Liver (tissue), 8 donors: ENCODE measurements at regions not wholly inside any gene's neighbourhood (a gene's known extent, or its start where the extent isn't known, plus 50 kb on each side); places are given as distances from the start of the nearest gene placed in this dataset.

Experiments
- DNase-seq: peaks from one replicate; pipeline ENCODE4 v3.0.0-alpha.2; 2017; ENCODE audit warnings: low spot score
- H3K27ac ChIP-seq, 2 donors: one replicate each; pipeline ENCODE4 v1.7.0; 2013; ENCODE audit warnings: inconsistent platforms in 2 of 2, low read length in 2 of 2, control low read depth in 1 of 2, low read depth in 1 of 2, mild to moderate bottlenecking in 1 of 2
- H3K27me3 ChIP-seq, 4 donors: one replicate each; pipeline versions ENCODE4 v1.6.1 to v1.7.0; 2013; ENCODE audit warnings: low read length in 3 of 4, inconsistent platforms in 1 of 4, mild to moderate bottlenecking in 1 of 4, moderate library complexity in 1 of 4; ENCODE audit not compliant: control insufficient read depth in 4 of 4, insufficient read depth in 4 of 4
- H3K36me3 ChIP-seq, 4 donors: one replicate each; pipeline versions ENCODE4 v1.6.1 to v1.7.0; 2013; ENCODE audit warnings: low read length in 3 of 4, mild to moderate bottlenecking in 3 of 4, low read depth in 1 of 4, moderate library complexity in 1 of 4; ENCODE audit not compliant: control insufficient read depth in 4 of 4, insufficient read depth in 3 of 4
- H3K4me1 ChIP-seq, 4 donors: one replicate each; pipeline versions ENCODE4 v1.6.1 to v1.7.0; 2013; ENCODE audit warnings: low read length in 3 of 4, mild to moderate bottlenecking in 3 of 4, moderate library complexity in 1 of 4; ENCODE audit not compliant: control insufficient read depth in 4 of 4, insufficient read depth in 4 of 4
- H3K4me3 ChIP-seq, 3 donors: one replicate each; pipeline versions ENCODE4 v1.6.1 to v1.7.0; 2013; ENCODE audit warnings: low read length in 3 of 3, control low read depth in 1 of 3, low read depth in 1 of 3, mild to moderate bottlenecking in 1 of 3
- H3K9ac ChIP-seq, 2 donors: one replicate each; pipeline ENCODE4 v1.7.0; 2013; ENCODE audit warnings: low read length in 2 of 2, mild to moderate bottlenecking in 2 of 2, moderate library complexity in 2 of 2, control low read depth in 1 of 2, low read depth in 1 of 2
- H3K9me3 ChIP-seq, 4 donors: one replicate each; pipeline versions ENCODE4 v1.6.1 to v1.7.0; 2013; ENCODE audit warnings: low read length in 3 of 4; ENCODE audit not compliant: control insufficient read depth in 4 of 4
- ATF3 ChIP-seq: IDR thresholded peaks from 2 replicates; pipeline ENCODE4 v1.6.1; 2016; ENCODE audit warnings: antibody characterized with exemption
- EGR1 ChIP-seq, 2 donors: IDR thresholded peaks; 2 replicates each; pipeline ENCODE4 v1.6.1; 2016 to 2018; ENCODE audit warnings: antibody characterized with exemption in 2 of 2, low read depth in 2 of 2
- FOXA1 ChIP-seq: IDR thresholded peaks from 2 replicates; pipeline ENCODE4 v1.6.1; 2016; ENCODE audit warnings: antibody characterized with exemption
- FOXA2 ChIP-seq: IDR thresholded peaks from 2 replicates; pipeline ENCODE4 v1.6.1; 2016; ENCODE audit warnings: antibody characterized with exemption
- GABPA ChIP-seq, 2 donors: IDR thresholded peaks in 1 of 2; conservative IDR thresholded peaks in 1 of 2; 2 replicates each; pipeline ENCODE4 v1.6.1; 2016; ENCODE audit warnings: antibody characterized with exemption in 2 of 2, mild to moderate bottlenecking in 1 of 2, moderate library complexity in 1 of 2
- HNF4A ChIP-seq, 2 donors: conservative IDR thresholded peaks; 2 replicates each; pipeline ENCODE4 v1.6.1; 2016; ENCODE audit warnings: antibody characterized with exemption in 2 of 2, mild to moderate bottlenecking in 2 of 2
- JUND ChIP-seq, 2 donors: IDR thresholded peaks; 2 replicates each; pipeline ENCODE4 v1.6.1; 2016; ENCODE audit warnings: antibody characterized with exemption in 2 of 2
- NR2F2 ChIP-seq: IDR thresholded peaks from 2 replicates; pipeline ENCODE4 v1.6.1; 2016; ENCODE audit warnings: antibody characterized with exemption
- RAD21 ChIP-seq, 2 donors: IDR thresholded peaks; 2 replicates each; pipeline ENCODE4 v1.6.1; 2016; ENCODE audit warnings: antibody characterized with exemption in 2 of 2, mild to moderate bottlenecking in 2 of 2
- RXRA ChIP-seq, 2 donors: IDR thresholded peaks; 2 replicates each; pipeline ENCODE4 v1.6.1; 2017 to 2018; ENCODE audit warnings: antibody characterized with exemption in 2 of 2, mild to moderate bottlenecking in 1 of 2
- SP1 ChIP-seq: IDR thresholded peaks from 2 replicates; pipeline ENCODE4 v1.6.1; 2018; ENCODE audit warnings: antibody characterized with exemption, mild to moderate bottlenecking
- TAF1 ChIP-seq: conservative IDR thresholded peaks from 2 replicates; pipeline ENCODE4 v1.6.1; 2016; ENCODE audit warnings: antibody characterized with exemption, mild to moderate bottlenecking
- YY1 ChIP-seq: IDR thresholded peaks from 2 replicates; pipeline ENCODE4 v1.6.1; 2016; ENCODE audit warnings: antibody characterized with exemption, mild to moderate bottlenecking
- ZBTB33 ChIP-seq: IDR thresholded peaks from 2 replicates; pipeline ENCODE4 v1.6.1; 2016; ENCODE audit warnings: antibody characterized with exemption
- WGBS: extraction: QIAGEN DNeasy Blood & Tissue Kit; methylation state at CpG from one replicate; pipeline ENCODE4 v1.1.7; 2013; 5-methylcytosine and 5-hydroxymethylcytosine counted together
- TF ChIP-seq, protein P1 (sequence below): fragments of 150-350 bp; IDR thresholded peaks from 2 replicates; pipeline ENCODE4 v1.5.1; 2017; ENCODE audit warnings: improper control_type of control experiment, low read depth, low read length; ENCODE audit not compliant: missing input control
- TF ChIP-seq, protein P2 (sequence below): IDR thresholded peaks from 2 replicates; pipeline ENCODE4 v1.6.1; 2016; ENCODE audit warnings: antibody characterized with exemption
- donor health status: healthy.
- donor health status: healthy.
- donor health status: healthy.
- donor health status: healthy.
- donor health status: healthy.

GRCh38 chr5:143695244-143695864 lies 116.6 kb upstream of the HMHB1 start:
- 83% methylated on average over 7 of the region's 7 CpGs for WGBS
- no peak overlapping the region for H3K4me3 ChIP-seq

DNA sequence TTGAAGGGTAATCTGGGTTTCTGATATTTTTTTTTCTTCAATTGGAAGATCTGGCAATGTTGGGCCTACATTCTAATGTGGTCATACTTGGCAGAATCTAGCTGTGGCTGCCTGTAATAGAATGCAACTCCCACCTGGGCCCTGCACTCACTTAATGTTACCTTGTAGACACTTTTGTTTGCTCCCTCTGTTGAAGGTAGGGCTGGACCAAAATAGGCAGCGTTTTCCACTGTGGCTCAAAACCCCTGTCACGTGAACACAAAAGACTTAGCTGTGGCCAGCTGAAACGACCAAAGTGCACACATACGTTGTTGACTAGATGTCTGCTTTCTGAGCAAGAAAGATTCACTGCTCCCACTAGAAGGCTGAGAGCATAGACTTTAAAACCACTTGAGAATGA lies 117.6 kb upstream of the HMHB1 start:
- H3K4me1 ChIP-seq, result peaks cover 2 to 13% (median 10%) of the 10 kb centered on the region in 4 donors
- H3K36me3 ChIP-seq, result no peaks in the 10 kb centered on the region
- no peak overlapping the region for H3K4me3 ChIP-seq
- TF ChIP-seq ZBTB33 (no peak), RAD21 (IDR thresholded peaks at IDR 0.05) (peak in 1 of 2 donors; percentile 8)
- H3K9ac ChIP-seq, result no peak overlapping the region
- DNase-seq, result no peak
- H3K9me3 ChIP-seq, result no peaks in the 10 kb centered on the region
- no peaks in the 10 kb centered on the region for H3K27me3 ChIP-seq
- H3K27ac ChIP-seq, result no peak overlapping the region
- WGBS, result 82% methylated on average over 4 of the region's 4 CpGs

More at GRCh38 chr5:143695244-143695864, 116.6 kb upstream of the HMHB1 start:
- DNase-seq, result no peak
- no peaks in the 10 kb centered on the region for H3K9me3 ChIP-seq
- TF ChIP-seq HNF4A (conservative IDR thresholded peaks at IDR 0.05) (peak in 1 of 2 donors; percentile 6), NR2F2 (no peak), FOXA1 (no peak), GABPA (IDR thresholded peaks at IDR 0.05 in 1 of 2, conservative IDR thresholded peaks at IDR 0.05 in 1 of 2) (no peak)
- H3K9ac ChIP-seq, result no peak overlapping the region
- H3K27ac ChIP-seq, result no peak overlapping the region
- no peaks in the 10 kb centered on the region for H3K27me3 ChIP-seq
- H3K4me1 ChIP-seq, result peaks cover 2 to 13% (median 10%) of the 10 kb centered on the region in 4 donors
- no peaks in the 10 kb centered on the region for H3K36me3 ChIP-seq

DNA sequence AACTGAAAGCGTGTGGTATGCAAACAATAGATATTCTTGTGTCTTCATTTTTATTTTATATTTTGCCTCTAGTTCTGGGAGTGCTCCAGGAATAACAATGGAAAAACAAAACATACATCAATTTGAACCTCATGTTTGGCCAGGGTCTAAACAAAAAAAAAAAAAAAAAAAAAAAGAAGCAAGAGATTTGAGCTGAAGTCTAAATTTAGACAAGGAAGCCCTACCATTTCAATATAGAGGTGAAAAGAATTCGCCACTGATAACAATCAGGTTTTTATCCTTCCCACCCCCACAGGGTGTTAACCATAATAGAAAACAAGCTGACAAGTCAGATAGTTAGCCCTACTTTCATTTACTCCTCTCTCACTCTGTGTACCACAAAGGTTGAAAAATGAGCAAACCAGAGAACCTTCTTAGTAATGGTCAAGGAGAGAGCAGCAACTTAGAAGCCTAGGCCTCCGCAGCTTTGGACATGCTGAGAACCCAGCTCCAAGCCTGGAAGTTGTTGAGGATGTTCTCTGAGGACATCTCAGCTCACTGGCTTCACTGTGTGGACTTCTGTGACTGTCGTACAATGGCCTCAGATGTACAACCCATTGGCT lies 118.2 kb upstream of the HMHB1 start:
- Histone ChIP-seq H3K27ac (no peak overlapping the region), H3K4me3 (no peak overlapping the region), H3K36me3 (no peaks in the 10 kb centered on the region), H3K4me1 (peaks cover 2 to 13% (median 10%) of the 10 kb centered on the region in 4 donors), H3K27me3 (no peaks in the 10 kb centered on the region), H3K9me3 (no peaks in the 10 kb centered on the region), H3K9ac (no peak overlapping the region)
- no peak for DNase-seq
- TF ChIP-seq YY1 (no peak), JUND (IDR thresholded peaks at IDR 0.05) (no peak), SP1 (no peak), GABPA (IDR thresholded peaks at IDR 0.05 in 1 of 2, conservative IDR thresholded peaks at IDR 0.05 in 1 of 2) (no peak), EGR1 (IDR thresholded peaks at IDR 0.05; ENCODE audit: low read depth in 2 of 2) (no peak), TAF1 (no peak), ATF3 (no peak), RAD21 (IDR thresholded peaks at IDR 0.05) (no peak), FOXA2 (no peak), RXRA (IDR thresholded peaks at IDR 0.05) (no peak), NR2F2 (no peak), HNF4A (conservative IDR thresholded peaks at IDR 0.05) (no peak)
- TF ChIP-seq, protein P1, sequence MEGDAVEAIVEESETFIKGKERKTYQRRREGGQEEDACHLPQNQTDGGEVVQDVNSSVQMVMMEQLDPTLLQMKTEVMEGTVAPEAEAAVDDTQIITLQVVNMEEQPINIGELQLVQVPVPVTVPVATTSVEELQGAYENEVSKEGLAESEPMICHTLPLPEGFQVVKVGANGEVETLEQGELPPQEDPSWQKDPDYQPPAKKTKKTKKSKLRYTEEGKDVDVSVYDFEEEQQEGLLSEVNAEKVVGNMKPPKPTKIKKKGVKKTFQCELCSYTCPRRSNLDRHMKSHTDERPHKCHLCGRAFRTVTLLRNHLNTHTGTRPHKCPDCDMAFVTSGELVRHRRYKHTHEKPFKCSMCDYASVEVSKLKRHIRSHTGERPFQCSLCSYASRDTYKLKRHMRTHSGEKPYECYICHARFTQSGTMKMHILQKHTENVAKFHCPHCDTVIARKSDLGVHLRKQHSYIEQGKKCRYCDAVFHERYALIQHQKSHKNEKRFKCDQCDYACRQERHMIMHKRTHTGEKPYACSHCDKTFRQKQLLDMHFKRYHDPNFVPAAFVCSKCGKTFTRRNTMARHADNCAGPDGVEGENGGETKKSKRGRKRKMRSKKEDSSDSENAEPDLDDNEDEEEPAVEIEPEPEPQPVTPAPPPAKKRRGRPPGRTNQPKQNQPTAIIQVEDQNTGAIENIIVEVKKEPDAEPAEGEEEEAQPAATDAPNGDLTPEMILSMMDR, result no peak
- TF ChIP-seq, protein P2, sequence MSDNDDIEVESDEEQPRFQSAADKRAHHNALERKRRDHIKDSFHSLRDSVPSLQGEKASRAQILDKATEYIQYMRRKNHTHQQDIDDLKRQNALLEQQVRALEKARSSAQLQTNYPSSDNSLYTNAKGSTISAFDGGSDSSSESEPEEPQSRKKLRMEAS, result no peak
- 91% methylated on average over 4 of the region's 4 CpGs for WGBS
